ENCODE measurements at regions not wholly inside any gene's neighbourhood (a gene's known extent, or its start where the extent isn't known, plus 50 kb on each side); places are given as distances from the start of the nearest gene placed in this dataset.

DNA sequence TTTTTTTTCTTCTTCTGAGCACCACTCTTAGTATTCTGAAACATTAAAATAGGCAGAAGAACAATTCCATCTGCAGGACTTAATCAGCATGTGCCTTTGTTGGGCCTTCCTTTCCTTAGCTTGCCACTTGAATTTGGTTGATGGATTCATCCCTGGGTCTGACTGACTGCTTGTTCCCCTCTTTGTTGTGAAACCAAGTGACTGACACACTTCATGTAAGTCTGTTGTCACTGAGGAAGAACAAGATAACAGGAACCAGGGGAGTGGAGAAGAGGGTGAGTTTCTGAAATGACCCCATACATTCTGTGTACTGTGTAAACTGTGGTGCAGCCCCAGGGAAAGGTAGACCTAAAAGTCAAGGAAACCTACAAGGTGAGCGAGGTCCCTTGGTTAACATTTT lies 188.7 kb upstream of the TBC1D5 start:
- Mint-ChIP-seq H3K4me3 (no peak overlapping the region), H3K9me3 (peaks cover 0 to 4% of the 10 kb centered on the region in 2 experiments; a peak in 1 of 5 replicates), H3K36me3 (ENCODE audit: insufficient read depth in 1 of 3, low read depth in 3 of 3) (peaks cover 0 to 16% (median 7%) of the 10 kb centered on the region in 3 experiments; a peak in 4 of 7 replicates), H3K27ac (no peak overlapping the region; a peak in 1 of 7 replicates), H3K27me3 (ENCODE audit: low read depth) (no peaks in the 10 kb centered on the region), H3K4me1 (peaks cover 11 to 18% of the 10 kb centered on the region in 2 experiments)
- Histone ChIP-seq H2BK5ac (ENCODE audit: insufficient read length, low read length) (no peak overlapping the region), H3K56ac (ENCODE audit: insufficient read length, low read depth, low read length) (no peak overlapping the region), H2BK20ac (ENCODE audit: low read depth, low read length, poor library complexity, severe bottlenecking) (no peak overlapping the region), H3K9ac (ENCODE audit: extremely low read depth, insufficient read length, low read length) (no peak overlapping the region), H2BK12ac (ENCODE audit: insufficient read length, low read depth, low read length) (no peak overlapping the region), H3K9me3 (ENCODE audit: control insufficient read depth, low read depth, low read length) (no peaks in the 10 kb centered on the region), H2BK120ac (ENCODE audit: low read depth, low read length, poor library complexity, severe bottlenecking) (no peak overlapping the region), H3K18ac (ENCODE audit: insufficient read length, low read depth, low read length) (no peak overlapping the region), H3K4me2 (ENCODE audit: insufficient read depth, insufficient read length, low read length) (no peak overlapping the region), H2AK5ac (ENCODE audit: insufficient read length, low read length) (no peak overlapping the region), H4K20me1 (ENCODE audit: control insufficient read depth, insufficient read depth, insufficient read length) (no peaks in the 10 kb centered on the region), H3K27ac (ENCODE audit: insufficient read length, low read depth, low read length) (no peak overlapping the region), H3K23me2 (ENCODE audit: insufficient read length, low read depth, low read length, poor library complexity, severe bottlenecking) (no peaks in the 10 kb centered on the region), H3T11ph (ENCODE audit: low read length) (no peak overlapping the region), H3K27me3 (ENCODE audit: insufficient read depth, low read length) (no peaks in the 10 kb centered on the region), H3K4me1 (ENCODE audit: insufficient read depth, low read length) (peaks cover 5% of the 10 kb centered on the region; the same call in 1 of the 2 replicates), H4K8ac (replicated peaks; ENCODE audit: insufficient read length, low read depth, low read length) (no peak overlapping the region), H3K79me1 (ENCODE audit: insufficient read depth, low read depth, low read length, poor library complexity, severe bottlenecking) (no peaks in the 10 kb centered on the region), H4K5ac (ENCODE audit: insufficient read length, low read depth, low read length) (no peak overlapping the region), H2AFZ (ENCODE audit: low read length) (no peak overlapping the region), H3K14ac (ENCODE audit: insufficient read depth, low read length) (no peak overlapping the region), H3K4ac (ENCODE audit: low read depth, low read length) (no peak overlapping the region), H3K79me2 (ENCODE audit: insufficient read depth, low read length) (no peaks in the 10 kb centered on the region), H3K23ac (ENCODE audit: insufficient read length, low read depth, low read length) (no peak overlapping the region), H2BK15ac (ENCODE audit: low read depth, low read length) (no peak overlapping the region), H4K91ac (ENCODE audit: insufficient read length, low read depth, low read length) (no peak overlapping the region)
- WGBS (ENCODE audit: extremely low coverage, insufficient read length, low lambda C conversion rate): no CpG with 5 or more reads among the region's 1 CpG
- no peak for DNase-seq
- TF ChIP-seq, protein P1, sequence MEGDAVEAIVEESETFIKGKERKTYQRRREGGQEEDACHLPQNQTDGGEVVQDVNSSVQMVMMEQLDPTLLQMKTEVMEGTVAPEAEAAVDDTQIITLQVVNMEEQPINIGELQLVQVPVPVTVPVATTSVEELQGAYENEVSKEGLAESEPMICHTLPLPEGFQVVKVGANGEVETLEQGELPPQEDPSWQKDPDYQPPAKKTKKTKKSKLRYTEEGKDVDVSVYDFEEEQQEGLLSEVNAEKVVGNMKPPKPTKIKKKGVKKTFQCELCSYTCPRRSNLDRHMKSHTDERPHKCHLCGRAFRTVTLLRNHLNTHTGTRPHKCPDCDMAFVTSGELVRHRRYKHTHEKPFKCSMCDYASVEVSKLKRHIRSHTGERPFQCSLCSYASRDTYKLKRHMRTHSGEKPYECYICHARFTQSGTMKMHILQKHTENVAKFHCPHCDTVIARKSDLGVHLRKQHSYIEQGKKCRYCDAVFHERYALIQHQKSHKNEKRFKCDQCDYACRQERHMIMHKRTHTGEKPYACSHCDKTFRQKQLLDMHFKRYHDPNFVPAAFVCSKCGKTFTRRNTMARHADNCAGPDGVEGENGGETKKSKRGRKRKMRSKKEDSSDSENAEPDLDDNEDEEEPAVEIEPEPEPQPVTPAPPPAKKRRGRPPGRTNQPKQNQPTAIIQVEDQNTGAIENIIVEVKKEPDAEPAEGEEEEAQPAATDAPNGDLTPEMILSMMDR (conservative IDR thresholded peaks at IDR 0.05): no peak
